ENCODE measurements at regions not wholly inside any gene's neighbourhood (a gene's known extent, or its start where the extent isn't known, plus 50 kb on each side); places are given as distances from the start of the nearest gene placed in this dataset.

- DNase-seq: no peak
- no peak for TF ChIP-seq CTCF (conservative IDR thresholded peaks at IDR 0.05)
- Histone ChIP-seq H3K4me1 (ENCODE audit: control insufficient read depth, insufficient read depth, low read length) (no peaks in the 10 kb centered on the region), H3K9ac (ENCODE audit: extremely low read depth, low read length, poor library complexity, severe bottlenecking) (no peak overlapping the region), H3K27ac (ENCODE audit: low read depth, low read length) (no peak overlapping the region), H3K9me3 (ENCODE audit: control insufficient read depth, low read length) (no peaks in the 10 kb centered on the region), H3K4me3 (ENCODE audit: low read length) (no peak overlapping the region), H3K27me3 (ENCODE audit: control insufficient read depth, insufficient read depth, low read length, poor library complexity, severe bottlenecking) (no peaks in the 10 kb centered on the region), H3K36me3 (ENCODE audit: control insufficient read depth, insufficient read depth, low read length) (no peaks in the 10 kb centered on the region)
- no peaks in the 10 kb centered on the region for H3K27me3 Mint-ChIP-seq (ENCODE audit: insufficient read depth)
- no peaks in the 10 kb centered on the region for H3K9me3 Mint-ChIP-seq
- WGBS, 2 experiments (ENCODE audit: insufficient coverage in 1 of 2, insufficient read length in 1 of 2): 92 to 100% methylated on average over 4 of the region's 4 CpGs
- peaks cover 5% of the 10 kb centered on the region for H3K4me1 Mint-ChIP-seq
- no peak overlapping the region for H3K4me3 Mint-ChIP-seq
- H3K27ac Mint-ChIP-seq: no peak overlapping the region
- H3K36me3 Mint-ChIP-seq (ENCODE audit: low read depth): no peaks in the 10 kb centered on the region
These were observed 101.8 kb downstream of the MAT2B start for GRCh38 chr5:163607256-163607655.

- no peak for TF ChIP-seq CTCF (conservative IDR thresholded peaks at IDR 0.05)
- peak overlapping the region; percentile 16 for H3K4me3 ChIP-seq (ENCODE audit: low read length)
- H3K27me3 ChIP-seq (ENCODE audit: control insufficient read depth, insufficient read depth, low read length, poor library complexity, severe bottlenecking): no peaks in the 10 kb centered on the region
- H3K36me3 Mint-ChIP-seq (ENCODE audit: low read depth): no peaks in the 10 kb centered on the region
- no peak for DNase-seq
- H3K9me3 Mint-ChIP-seq: no peaks in the 10 kb centered on the region
- H3K4me3 Mint-ChIP-seq: no peak overlapping the region
- no peak overlapping the region for H3K27ac ChIP-seq (ENCODE audit: low read depth, low read length)
- no peaks in the 10 kb centered on the region for H3K36me3 ChIP-seq (ENCODE audit: control insufficient read depth, insufficient read depth, low read length)
- no peaks in the 10 kb centered on the region for H3K27me3 Mint-ChIP-seq (ENCODE audit: insufficient read depth)
- no peak overlapping the region for H3K27ac Mint-ChIP-seq
- H3K4me1 Mint-ChIP-seq: peaks cover 5% of the 10 kb centered on the region
- no peaks in the 10 kb centered on the region for H3K9me3 ChIP-seq (ENCODE audit: control insufficient read depth, low read length)
- H3K9ac ChIP-seq (ENCODE audit: extremely low read depth, low read length, poor library complexity, severe bottlenecking): no peak overlapping the region
- no peaks in the 10 kb centered on the region for H3K4me1 ChIP-seq (ENCODE audit: control insufficient read depth, insufficient read depth, low read length)
These were observed 103.2 kb downstream of the MAT2B start for GRCh38 chr5:163608621-163609020.

GRCh38 chr5:163609910-163610309 lies 104.5 kb downstream of the MAT2B start:
- TF ChIP-seq CTCF (conservative IDR thresholded peaks at IDR 0.05): no peak

More at GRCh38 chr5:163609910-163610309, 104.5 kb downstream of the MAT2B start:
- no peak for DNase-seq
- no peaks in the 10 kb centered on the region for H3K36me3 Mint-ChIP-seq (ENCODE audit: low read depth)
- Histone ChIP-seq H3K4me1 (ENCODE audit: control insufficient read depth, insufficient read depth, low read length) (no peaks in the 10 kb centered on the region), H3K27ac (ENCODE audit: low read depth, low read length) (no peak overlapping the region), H3K9ac (ENCODE audit: extremely low read depth, low read length, poor library complexity, severe bottlenecking) (no peak overlapping the region), H3K9me3 (ENCODE audit: control insufficient read depth, low read length) (no peaks in the 10 kb centered on the region), H3K36me3 (ENCODE audit: control insufficient read depth, insufficient read depth, low read length) (no peaks in the 10 kb centered on the region), H3K4me3 (ENCODE audit: low read length) (no peak overlapping the region), H3K27me3 (ENCODE audit: control insufficient read depth, insufficient read depth, low read length, poor library complexity, severe bottlenecking) (peaks cover 6% of the 10 kb centered on the region)
- no peak overlapping the region for H3K4me3 Mint-ChIP-seq
- peaks cover 5% of the 10 kb centered on the region for H3K4me1 Mint-ChIP-seq
- H3K27ac Mint-ChIP-seq: no peak overlapping the region
- 60 to 88% methylated on average over 1 of the region's 1 CpG for WGBS, 2 experiments (ENCODE audit: insufficient coverage in 1 of 2, insufficient read length in 1 of 2)
- H3K27me3 Mint-ChIP-seq (ENCODE audit: insufficient read depth): peaks cover 2% of the 10 kb centered on the region
- no peaks in the 10 kb centered on the region for H3K9me3 Mint-ChIP-seq

All from endodermal cell (in vitro differentiated cells).